Inferior parietal cortex (tissue), 1 donor: ENCODE measurements at regions not wholly inside any gene's neighbourhood (a gene's known extent, or its start where the extent isn't known, plus 50 kb on each side); places are given as distances from the start of the nearest gene placed in this dataset.

ENCODE experiments used
- DNase-seq: peaks from one replicate; pipeline ENCODE4 v3.0.0-alpha.2; 2016; ENCODE audit errors: extremely low spot score

DNA sequence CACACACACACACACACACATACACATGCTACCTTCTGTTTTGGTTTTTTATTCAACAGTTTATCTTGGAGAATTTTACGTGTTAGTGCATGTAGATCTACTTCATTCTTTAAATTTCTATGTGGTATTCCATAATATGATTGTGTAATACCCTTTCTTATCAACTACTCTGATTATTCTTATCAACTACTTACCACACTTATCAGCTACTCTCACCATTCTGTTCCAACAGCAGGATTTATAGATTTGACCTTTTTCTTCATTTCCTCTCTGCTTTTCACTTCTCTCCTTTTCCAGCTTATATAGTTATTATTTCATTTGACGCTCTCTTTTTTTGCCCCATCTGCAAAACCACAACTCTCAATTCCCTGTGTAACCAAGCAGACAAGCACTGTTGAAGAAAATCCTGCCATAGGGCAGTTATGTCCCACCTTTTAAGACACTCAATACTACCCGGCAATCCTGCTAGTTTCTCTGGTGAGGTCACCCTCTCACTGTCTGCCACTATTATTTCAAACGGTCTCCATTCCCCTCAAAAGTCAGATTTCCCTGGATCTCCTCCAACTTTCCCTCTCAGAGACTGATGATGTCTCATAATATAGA, 56.9 kb upstream of the SATB1 start:
- no peak for DNase-seq

DNA sequence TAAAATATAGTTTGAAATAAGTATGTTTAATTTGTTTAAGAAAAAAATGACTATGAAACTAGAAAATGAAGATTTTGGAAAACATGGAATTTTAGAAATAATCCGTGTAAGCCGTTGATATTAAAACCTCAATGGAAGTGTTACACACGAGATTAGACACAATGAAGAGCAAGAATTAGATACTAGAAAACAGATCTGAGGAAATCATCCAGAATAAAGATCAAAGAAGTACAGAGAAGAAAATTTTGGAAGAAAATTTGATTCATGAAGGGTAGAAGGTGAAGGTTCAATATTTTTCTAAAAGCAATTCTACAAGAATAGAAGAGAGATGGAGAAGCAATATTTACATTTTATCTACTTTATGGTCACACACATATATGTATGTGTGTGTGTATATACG, 52.5 kb upstream of the SATB1 start:
- DNase-seq = no peak
